SK-N-SH (cell line): ENCODE measurements at regions not wholly inside any gene's neighbourhood (a gene's known extent, or its start where the extent isn't known, plus 50 kb on each side); places are given as distances from the start of the nearest gene placed in this dataset.

ENCODE experiments used
- CTCF ChIA-PET: fragments of 300-600, 350-600 bp; formaldehyde crosslinking; extraction: SDS; loops from one replicate; lab custom pipeline; 2021; lab: Yijun Ruan, JAX
- POLR2A ChIA-PET: fragments of 350-600 bp; sonication (Branson Sonifier 250); formaldehyde crosslinking; extraction: SDS; loops from one replicate; lab custom pipeline; 2020; ENCODE audit warnings: antibody characterized with exemption, inconsistent platforms; lab: Yijun Ruan, JAX
- DNase-seq: peaks from one replicate; pipeline ENCODE4 v3.0.0; 2012
- H2AFZ ChIP-seq: fragments of 200-600 bp; sonication (generic); 2 replicates; pipeline ENCODE4 v1.8.1; 2016; ENCODE audit warnings: antibody characterized with exemption, mild to moderate bottlenecking, low read depth
- H3F3A ChIP-seq: fragments of 200-600 bp; sonication (generic); replicated peaks from 2 replicates; pipeline ENCODE3; 2016; ENCODE audit warnings: antibody characterized with exemption, mild to moderate bottlenecking; ENCODE audit not compliant: insufficient read depth
- H3K27ac ChIP-seq, 2 experiments: fragments of 200-500 bp in 1 of 2; fragments of 200-600 bp in 1 of 2; sonication (Bioruptor generic) in 1 of 2; sonication (generic), shearing (Covaris generic) in 1 of 2; 2 replicates each; pipeline versions ENCODE4 v1.5.1 to v1.6.1; 2014 to 2016; ENCODE audit warnings: low read depth in 2 of 2, inconsistent platforms in 1 of 2, low read length in 1 of 2, mild to moderate bottlenecking in 1 of 2, mixed read lengths in 1 of 2
- H3K27me3 ChIP-seq: fragments of 200-600 bp; sonication (generic), shearing (Covaris generic); 2 replicates; pipeline ENCODE4 v1.6.1; 2016; ENCODE audit warnings: mixed run types; ENCODE audit not compliant: insufficient read depth
- H3K36me3 ChIP-seq, 2 experiments: fragments of 200-500 bp in 1 of 2; fragments of 200-600 bp in 1 of 2; sonication (Bioruptor generic) in 1 of 2; sonication (generic) in 1 of 2; replicated peaks in 1 of 2; 2 replicates each; pipeline versions ENCODE3 to v1.5.1; 2014 to 2016; ENCODE audit warnings: low read length in 1 of 2, mild to moderate bottlenecking in 1 of 2; ENCODE audit not compliant: insufficient read depth in 2 of 2, control insufficient read depth in 1 of 2
- H3K4me1 ChIP-seq, 2 experiments: fragments of 200-500 bp in 1 of 2; fragments of 200-600 bp in 1 of 2; sonication (Bioruptor generic) in 1 of 2; sonication (generic), shearing (Covaris generic) in 1 of 2; 2 replicates each; pipeline versions ENCODE4 v1.5.1 to v1.6.1; 2014 to 2016; ENCODE audit warnings: low read depth in 1 of 2, low read length in 1 of 2, mixed run types in 1 of 2; ENCODE audit not compliant: insufficient read depth in 2 of 2, control insufficient read depth in 1 of 2
- H3K4me2 ChIP-seq: fragments of 200-600 bp; sonication (generic), shearing (Covaris generic); 2 replicates; pipeline ENCODE4 v1.6.1; 2017; ENCODE audit warnings: mixed run types
- H3K4me3 ChIP-seq, 2 experiments: fragments of 200-500 bp in 1 of 2; fragments of 200-600 bp in 1 of 2; sonication (Bioruptor generic) in 1 of 2; sonication (generic), shearing (Covaris generic) in 1 of 2; 2 replicates each; pipeline versions ENCODE4 v1.5.1 to v1.8.1; 2014 to 2016; ENCODE audit warnings: low read depth in 2 of 2, inconsistent platforms in 1 of 2, low read length in 1 of 2, mild to moderate bottlenecking in 1 of 2, mixed read lengths in 1 of 2, moderate library complexity in 1 of 2
- H3K79me2 ChIP-seq: fragments of 200-600 bp; sonication (generic); 2 replicates; pipeline ENCODE4 v1.8.1; 2017; ENCODE audit warnings: mild to moderate bottlenecking; ENCODE audit not compliant: insufficient read depth
- H3K9ac ChIP-seq: fragments of 200-600 bp; sonication (generic); 2 replicates; pipeline ENCODE4 v1.6.1; 2017; ENCODE audit warnings: mixed run types
- H3K9me2 ChIP-seq: fragments of 200-600 bp; sonication (generic); 2 replicates; pipeline ENCODE4 v1.6.1; 2017; ENCODE audit warnings: mixed run types
- H3K9me3 ChIP-seq: fragments of 200-600 bp; sonication (generic); 2 replicates; pipeline ENCODE4 v1.6.1; 2017; ENCODE audit warnings: mixed run types, mild to moderate bottlenecking, moderate library complexity
- H4K20me1 ChIP-seq: fragments of 200-600 bp; sonication (generic); 2 replicates; pipeline ENCODE4 v1.6.1; 2017; ENCODE audit warnings: mild to moderate bottlenecking, mixed run types; ENCODE audit not compliant: insufficient read depth
- CHD2 ChIP-seq: fragments of 150-350 bp; IDR thresholded peaks from 2 replicates; pipeline ENCODE4 v1.6.1; 2018; ENCODE audit warnings: low read length; ENCODE audit not compliant: partially characterized antibody
- ELF1 ChIP-seq: IDR thresholded peaks from 2 replicates; pipeline ENCODE4 v1.4.0; 2012
- EP300 ChIP-seq, 2 experiments: IDR thresholded peaks; 2 replicates each; pipeline versions ENCODE4 v1.4.0 to v1.6.1; 2012; ENCODE audit warnings: borderline replicate concordance in 1 of 2, low read depth in 1 of 2, low read length in 1 of 2
- FOSL2 ChIP-seq: IDR thresholded peaks from 2 replicates; pipeline ENCODE4 v1.4.0; 2012; ENCODE audit warnings: low read depth, mild to moderate bottlenecking, moderate library complexity, borderline replicate concordance
- FOXM1 ChIP-seq: IDR thresholded peaks from 2 replicates; pipeline ENCODE4 v1.4.0; 2012; ENCODE audit warnings: low read depth, mild to moderate bottlenecking
- GABPA ChIP-seq: IDR thresholded peaks from 2 replicates; pipeline ENCODE4 v1.4.0; 2012; ENCODE audit warnings: low read depth, mild to moderate bottlenecking
- GATA2 ChIP-seq: sonication (generic); formaldehyde crosslinking; IDR thresholded peaks from 2 replicates; pipeline ENCODE4 v1.5.0; 2020; ENCODE audit warnings: mild to moderate bottlenecking, missing genetic modification reagents
- JUND ChIP-seq: IDR thresholded peaks from 2 replicates; pipeline ENCODE4 v1.4.0; 2012
- MEF2A ChIP-seq: IDR thresholded peaks from 2 replicates; pipeline ENCODE4 v1.4.0; 2012; ENCODE audit warnings: low read depth, borderline replicate concordance
- MXI1 ChIP-seq: IDR thresholded peaks from 2 replicates; pipeline ENCODE4 v1.6.1; 2012; ENCODE audit warnings: mild to moderate bottlenecking, low read depth, low read length, improper control_type of control experiment
- NFIC ChIP-seq: IDR thresholded peaks from 2 replicates; pipeline ENCODE4 v1.4.0; 2012; ENCODE audit warnings: borderline replicate concordance
- NRF1 ChIP-seq: IDR thresholded peaks from 2 replicates; pipeline ENCODE4 v1.6.1; 2012; ENCODE audit warnings: low read depth, mild to moderate bottlenecking, low read length
- POLR2AphosphoS5 ChIP-seq: IDR thresholded peaks from 2 replicates; pipeline ENCODE4 v1.6.1; 2012; ENCODE audit warnings: low read depth, low read length
- RCOR1 ChIP-seq: fragments of 150-350 bp; IDR thresholded peaks from 2 replicates; pipeline ENCODE4 v1.6.1; 2017; ENCODE audit warnings: antibody characterized with exemption, low read length
- RFX5 ChIP-seq: IDR thresholded peaks from 2 replicates; pipeline ENCODE4 v1.6.1; 2012; ENCODE audit warnings: mild to moderate bottlenecking, improper control_type of control experiment, low read length
- RXRA ChIP-seq: IDR thresholded peaks from 2 replicates; pipeline ENCODE4 v1.4.0; 2012; ENCODE audit warnings: low read depth, mild to moderate bottlenecking, borderline replicate concordance
- SIN3A ChIP-seq: IDR thresholded peaks from 2 replicates; pipeline ENCODE4 v1.6.1; 2012; ENCODE audit warnings: low read depth, mild to moderate bottlenecking, low read length, moderate library complexity, borderline replicate concordance
- SMC3 ChIP-seq: IDR thresholded peaks from 2 replicates; pipeline ENCODE4 v1.6.1; 2012; ENCODE audit warnings: low read depth, low read length, improper control_type of control experiment
- TCF12 ChIP-seq: IDR thresholded peaks from 2 replicates; pipeline ENCODE4 v1.4.0; 2012
- TEAD4 ChIP-seq: IDR thresholded peaks from 2 replicates; pipeline ENCODE4 v1.4.0; 2012; ENCODE audit warnings: mild to moderate bottlenecking, borderline replicate concordance; ENCODE audit not compliant: insufficient read depth
- YY1 ChIP-seq: IDR thresholded peaks from 2 replicates; pipeline ENCODE4 v1.4.0; 2012; ENCODE audit warnings: low read depth, mild to moderate bottlenecking
- WGBS: methylation state at CpG from one replicate; pipeline ENCODE4 v1.1.6; 2017; ENCODE audit warnings: low lambda C conversion rate; 5-methylcytosine and 5-hydroxymethylcytosine counted together
- TF ChIP-seq, protein P1 (sequence below): IDR thresholded peaks from 2 replicates; pipeline ENCODE4 v1.4.0; 2012; ENCODE audit warnings: low read depth, borderline replicate concordance
- TF ChIP-seq, protein P2 (sequence below): IDR thresholded peaks from 2 replicates; pipeline ENCODE4 v1.4.0; 2012; ENCODE audit warnings: low read depth, borderline replicate concordance
- TF ChIP-seq, protein P3 (sequence below): IDR thresholded peaks from 2 replicates; pipeline ENCODE4; 2012
- TF ChIP-seq, protein P4 (sequence below): IDR thresholded peaks from 2 replicates; pipeline ENCODE4 v1.6.1; 2012; ENCODE audit warnings: mild to moderate bottlenecking, low read depth, low read length, moderate library complexity

DNA sequence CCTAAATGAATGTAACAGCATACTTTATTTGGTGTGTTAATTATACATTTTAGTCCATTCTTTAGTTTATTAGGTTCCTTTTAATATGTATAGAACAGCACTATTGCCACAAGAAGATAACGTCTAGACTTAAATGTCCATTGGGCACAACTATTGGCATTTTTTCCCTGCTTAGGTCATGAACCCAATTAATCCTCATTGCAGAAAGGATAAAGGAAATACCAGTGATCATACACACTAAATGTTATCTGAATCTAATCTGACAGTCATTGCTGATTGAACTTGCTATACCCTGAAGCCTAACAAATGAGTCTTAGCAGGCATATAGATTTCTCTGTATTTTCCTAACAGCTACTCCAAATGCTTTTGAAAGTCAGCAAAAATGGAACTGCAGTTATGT is 2250.0 kb upstream of the AGA start:
- DNase-seq: no peak
- Histone ChIP-seq H3K27me3 (no peaks in the 10 kb centered on the region), H3K36me3 (no peaks in the 10 kb centered on the region), H3K4me2 (no peak overlapping the region), H3K79me2 (no peaks in the 10 kb centered on the region), H3K27ac (peak overlapping the region; percentile 22 to 45; a peak in 3 of 4 replicates), H3K4me3 (no peak overlapping the region), H3K9ac (no peak overlapping the region), H2AFZ (peak overlapping the region; percentile 13; the same call in 1 of the 2 replicates), H3F3A (peaks cover 5% of the 10 kb centered on the region), H3K9me3 (peaks cover 5% of the 10 kb centered on the region), H3K4me1 (no peaks in the 10 kb centered on the region; a peak in 1 of 4 replicates), H4K20me1 (no peaks in the 10 kb centered on the region), H3K9me2 (no peaks in the 10 kb centered on the region)
- TF ChIP-seq RXRA (peak; percentile 96), RCOR1 (no peak), ELF1 (no peak), FOXM1 (no peak), CHD2 (no peak), EP300 (IDR thresholded peaks at IDR 0.05; ENCODE audit: borderline replicate concordance in 1 of 2, low read depth in 1 of 2, low read length in 1 of 2) (peak; percentile 48 to 85; a peak in 3 of 4 replicates), NRF1 (no peak), MXI1 (no peak), GATA2 (no peak), TCF12 (peak; percentile 75), FOSL2 (peak; percentile 27; the same call in 1 of the 2 replicates), JUND (peak; percentile 67), NFIC (peak; percentile 62; the same call in 1 of the 2 replicates), GABPA (no peak), TEAD4 (peak; percentile 62; the same call in 1 of the 2 replicates), RFX5 (no peak), POLR2AphosphoS5 (no peak), MEF2A (no peak), SIN3A (no peak), YY1 (no peak), SMC3 (no peak)
- TF ChIP-seq, protein P1, sequence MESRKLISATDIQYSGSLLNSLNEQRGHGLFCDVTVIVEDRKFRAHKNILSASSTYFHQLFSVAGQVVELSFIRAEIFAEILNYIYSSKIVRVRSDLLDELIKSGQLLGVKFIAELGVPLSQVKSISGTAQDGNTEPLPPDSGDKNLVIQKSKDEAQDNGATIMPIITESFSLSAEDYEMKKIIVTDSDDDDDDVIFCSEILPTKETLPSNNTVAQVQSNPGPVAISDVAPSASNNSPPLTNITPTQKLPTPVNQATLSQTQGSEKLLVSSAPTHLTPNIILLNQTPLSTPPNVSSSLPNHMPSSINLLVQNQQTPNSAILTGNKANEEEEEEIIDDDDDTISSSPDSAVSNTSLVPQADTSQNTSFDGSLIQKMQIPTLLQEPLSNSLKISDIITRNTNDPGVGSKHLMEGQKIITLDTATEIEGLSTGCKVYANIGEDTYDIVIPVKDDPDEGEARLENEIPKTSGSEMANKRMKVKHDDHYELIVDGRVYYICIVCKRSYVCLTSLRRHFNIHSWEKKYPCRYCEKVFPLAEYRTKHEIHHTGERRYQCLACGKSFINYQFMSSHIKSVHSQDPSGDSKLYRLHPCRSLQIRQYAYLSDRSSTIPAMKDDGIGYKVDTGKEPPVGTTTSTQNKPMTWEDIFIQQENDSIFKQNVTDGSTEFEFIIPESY: no peak
- TF ChIP-seq, protein P2, sequence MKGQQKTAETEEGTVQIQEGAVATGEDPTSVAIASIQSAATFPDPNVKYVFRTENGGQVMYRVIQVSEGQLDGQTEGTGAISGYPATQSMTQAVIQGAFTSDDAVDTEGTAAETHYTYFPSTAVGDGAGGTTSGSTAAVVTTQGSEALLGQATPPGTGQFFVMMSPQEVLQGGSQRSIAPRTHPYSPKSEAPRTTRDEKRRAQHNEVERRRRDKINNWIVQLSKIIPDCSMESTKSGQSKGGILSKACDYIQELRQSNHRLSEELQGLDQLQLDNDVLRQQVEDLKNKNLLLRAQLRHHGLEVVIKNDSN: no peak
- TF ChIP-seq, protein P3, sequence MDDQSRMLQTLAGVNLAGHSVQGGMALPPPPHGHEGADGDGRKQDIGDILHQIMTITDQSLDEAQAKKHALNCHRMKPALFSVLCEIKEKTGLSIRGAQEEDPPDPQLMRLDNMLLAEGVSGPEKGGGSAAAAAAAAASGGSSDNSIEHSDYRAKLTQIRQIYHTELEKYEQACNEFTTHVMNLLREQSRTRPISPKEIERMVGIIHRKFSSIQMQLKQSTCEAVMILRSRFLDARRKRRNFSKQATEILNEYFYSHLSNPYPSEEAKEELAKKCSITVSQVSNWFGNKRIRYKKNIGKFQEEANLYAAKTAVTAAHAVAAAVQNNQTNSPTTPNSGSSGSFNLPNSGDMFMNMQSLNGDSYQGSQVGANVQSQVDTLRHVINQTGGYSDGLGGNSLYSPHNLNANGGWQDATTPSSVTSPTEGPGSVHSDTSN: peak; percentile 90
- TF ChIP-seq, protein P4, sequence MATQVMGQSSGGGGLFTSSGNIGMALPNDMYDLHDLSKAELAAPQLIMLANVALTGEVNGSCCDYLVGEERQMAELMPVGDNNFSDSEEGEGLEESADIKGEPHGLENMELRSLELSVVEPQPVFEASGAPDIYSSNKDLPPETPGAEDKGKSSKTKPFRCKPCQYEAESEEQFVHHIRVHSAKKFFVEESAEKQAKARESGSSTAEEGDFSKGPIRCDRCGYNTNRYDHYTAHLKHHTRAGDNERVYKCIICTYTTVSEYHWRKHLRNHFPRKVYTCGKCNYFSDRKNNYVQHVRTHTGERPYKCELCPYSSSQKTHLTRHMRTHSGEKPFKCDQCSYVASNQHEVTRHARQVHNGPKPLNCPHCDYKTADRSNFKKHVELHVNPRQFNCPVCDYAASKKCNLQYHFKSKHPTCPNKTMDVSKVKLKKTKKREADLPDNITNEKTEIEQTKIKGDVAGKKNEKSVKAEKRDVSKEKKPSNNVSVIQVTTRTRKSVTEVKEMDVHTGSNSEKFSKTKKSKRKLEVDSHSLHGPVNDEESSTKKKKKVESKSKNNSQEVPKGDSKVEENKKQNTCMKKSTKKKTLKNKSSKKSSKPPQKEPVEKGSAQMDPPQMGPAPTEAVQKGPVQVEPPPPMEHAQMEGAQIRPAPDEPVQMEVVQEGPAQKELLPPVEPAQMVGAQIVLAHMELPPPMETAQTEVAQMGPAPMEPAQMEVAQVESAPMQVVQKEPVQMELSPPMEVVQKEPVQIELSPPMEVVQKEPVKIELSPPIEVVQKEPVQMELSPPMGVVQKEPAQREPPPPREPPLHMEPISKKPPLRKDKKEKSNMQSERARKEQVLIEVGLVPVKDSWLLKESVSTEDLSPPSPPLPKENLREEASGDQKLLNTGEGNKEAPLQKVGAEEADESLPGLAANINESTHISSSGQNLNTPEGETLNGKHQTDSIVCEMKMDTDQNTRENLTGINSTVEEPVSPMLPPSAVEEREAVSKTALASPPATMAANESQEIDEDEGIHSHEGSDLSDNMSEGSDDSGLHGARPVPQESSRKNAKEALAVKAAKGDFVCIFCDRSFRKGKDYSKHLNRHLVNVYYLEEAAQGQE: no peak
- ChIA-PET POLR2A (no interaction called here), CTCF (no interaction called here)
- WGBS: 0% methylated on average over 1 of the region's 1 CpG
